ENCODE measurements at regions not wholly inside any gene's neighbourhood (a gene's known extent, or its start where the extent isn't known, plus 50 kb on each side); places are given as distances from the start of the nearest gene placed in this dataset.

DNA sequence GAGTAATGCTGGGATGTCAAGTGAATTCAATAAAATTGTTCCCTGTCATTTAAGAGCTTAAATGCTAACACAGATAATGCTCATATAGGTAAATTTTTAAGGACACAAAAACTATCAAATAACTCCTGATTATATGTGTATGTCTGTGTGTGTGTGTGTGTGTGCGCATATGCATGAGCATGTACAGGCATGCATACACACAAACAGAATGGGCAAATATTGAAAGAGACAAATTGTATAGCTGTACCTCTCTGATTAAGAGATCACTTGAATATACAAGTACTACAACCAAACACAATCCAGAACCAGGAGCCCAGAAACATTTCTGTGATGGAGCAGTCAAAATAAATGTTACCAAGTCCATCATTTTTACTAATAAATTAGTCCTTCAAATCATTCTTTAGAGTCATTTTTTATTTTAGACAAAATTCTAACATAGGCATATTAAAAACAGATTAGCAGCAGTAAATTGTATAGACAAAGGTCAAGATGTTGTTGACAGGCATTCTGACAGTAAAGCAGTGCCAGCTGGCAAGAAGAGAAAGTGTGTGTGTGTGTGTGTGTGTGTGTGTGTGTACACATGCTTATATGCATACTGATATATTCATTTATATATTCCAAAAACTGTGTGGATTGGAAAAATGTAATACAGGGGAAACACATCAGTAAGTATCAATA lies 145.3 kb downstream of the CD47 start:
- no peak overlapping the region for H3K27ac ChIP-seq (ENCODE audit: low read depth in 1 of 2, low read length in 1 of 2)

DNA sequence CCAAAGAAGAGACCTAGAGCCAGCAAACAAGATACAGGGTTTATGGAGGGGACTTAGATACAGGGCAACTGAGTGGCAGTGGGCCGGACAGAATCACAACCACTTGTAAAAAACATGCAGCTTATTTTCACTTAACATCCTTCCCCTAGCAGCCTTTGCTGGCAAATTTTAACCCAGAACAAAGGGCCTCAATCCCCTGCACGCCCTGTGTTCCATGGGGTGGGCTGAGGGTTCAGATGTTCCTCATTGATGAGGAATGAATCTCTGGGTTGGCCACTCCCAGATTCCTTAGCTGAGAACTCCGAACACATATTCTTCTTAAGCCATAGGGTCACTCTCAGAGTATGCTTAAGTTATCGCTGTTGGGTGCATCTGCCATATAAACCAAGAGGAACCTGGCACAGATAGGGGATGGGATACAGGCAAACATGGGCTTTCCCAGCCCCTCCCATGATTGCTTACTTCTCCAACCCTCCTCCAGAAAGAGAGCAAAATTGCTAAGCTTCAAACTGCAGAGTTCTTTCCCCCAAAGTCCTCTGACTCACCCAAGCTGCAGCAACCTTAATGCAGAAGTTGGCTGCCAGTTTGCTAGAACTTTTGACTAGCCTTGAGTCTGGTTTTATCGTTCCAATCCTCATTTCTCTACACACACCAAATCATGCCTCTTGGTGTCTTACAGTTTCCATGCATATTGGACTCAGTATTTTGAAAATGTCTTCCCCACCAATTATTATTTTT lies 146.9 kb downstream of the CD47 start:
- DNase-seq (no peak), ATAC-seq (ENCODE audit: insufficient read depth, low FRiP score) (no peak)
- H3K27ac ChIP-seq (ENCODE audit: low read depth in 1 of 2, low read length in 1 of 2) = no peak overlapping the region
- no peaks in the 10 kb centered on the region for H3K27me3 ChIP-seq (ENCODE audit: control insufficient read depth in 3 of 3, insufficient read depth in 3 of 3, low read length in 2 of 3)
- H3K9ac ChIP-seq (ENCODE audit: insufficient read depth in 1 of 2, low read length in 2 of 2) = no peak overlapping the region
- H3K4me1 ChIP-seq (ENCODE audit: control insufficient read depth in 5 of 5, insufficient read depth in 5 of 5, low read length in 5 of 5) = peaks cover 0 to 13% (median 0%) of the 10 kb centered on the region in 5 donors
- no peak overlapping the region for H3K4me3 ChIP-seq
- H3K36me3 ChIP-seq (ENCODE audit: control insufficient read depth in 4 of 4, insufficient read depth in 4 of 4, low read length in 4 of 4) = no peaks in the 10 kb centered on the region
- H3K9me3 ChIP-seq (ENCODE audit: control insufficient read depth in 4 of 4, insufficient read depth in 3 of 4, low read length in 3 of 4) = no peaks in the 10 kb centered on the region
- 89 to 93% methylated on average over 5 of the region's 5 CpGs for WGBS, 2 donors
- TF ChIP-seq, protein P1, sequence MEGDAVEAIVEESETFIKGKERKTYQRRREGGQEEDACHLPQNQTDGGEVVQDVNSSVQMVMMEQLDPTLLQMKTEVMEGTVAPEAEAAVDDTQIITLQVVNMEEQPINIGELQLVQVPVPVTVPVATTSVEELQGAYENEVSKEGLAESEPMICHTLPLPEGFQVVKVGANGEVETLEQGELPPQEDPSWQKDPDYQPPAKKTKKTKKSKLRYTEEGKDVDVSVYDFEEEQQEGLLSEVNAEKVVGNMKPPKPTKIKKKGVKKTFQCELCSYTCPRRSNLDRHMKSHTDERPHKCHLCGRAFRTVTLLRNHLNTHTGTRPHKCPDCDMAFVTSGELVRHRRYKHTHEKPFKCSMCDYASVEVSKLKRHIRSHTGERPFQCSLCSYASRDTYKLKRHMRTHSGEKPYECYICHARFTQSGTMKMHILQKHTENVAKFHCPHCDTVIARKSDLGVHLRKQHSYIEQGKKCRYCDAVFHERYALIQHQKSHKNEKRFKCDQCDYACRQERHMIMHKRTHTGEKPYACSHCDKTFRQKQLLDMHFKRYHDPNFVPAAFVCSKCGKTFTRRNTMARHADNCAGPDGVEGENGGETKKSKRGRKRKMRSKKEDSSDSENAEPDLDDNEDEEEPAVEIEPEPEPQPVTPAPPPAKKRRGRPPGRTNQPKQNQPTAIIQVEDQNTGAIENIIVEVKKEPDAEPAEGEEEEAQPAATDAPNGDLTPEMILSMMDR (IDR thresholded peaks at IDR 0.05; ENCODE audit: control extremely low read depth, extremely low read depth) = no peak

More for the DNA sequence above, 145.3 kb downstream of the CD47 start:
- no peak for ATAC-seq (ENCODE audit: insufficient read depth, low FRiP score)
- Histone ChIP-seq H3K4me1 (ENCODE audit: control insufficient read depth in 5 of 5, insufficient read depth in 5 of 5, low read length in 5 of 5) (peaks cover 0 to 21% (median 0%) of the 10 kb centered on the region in 5 donors), H3K9ac (ENCODE audit: insufficient read depth in 1 of 2, low read length in 2 of 2) (no peak overlapping the region), H3K4me3 (no peak overlapping the region), H3K9me3 (ENCODE audit: control insufficient read depth in 4 of 4, insufficient read depth in 3 of 4, low read length in 3 of 4) (no peaks in the 10 kb centered on the region), H3K36me3 (ENCODE audit: control insufficient read depth in 4 of 4, insufficient read depth in 4 of 4, low read length in 4 of 4) (no peaks in the 10 kb centered on the region), H3K27me3 (ENCODE audit: control insufficient read depth in 3 of 3, insufficient read depth in 3 of 3, low read length in 2 of 3) (no peaks in the 10 kb centered on the region)
- TF ChIP-seq, protein P1 (IDR thresholded peaks at IDR 0.05; ENCODE audit: control extremely low read depth, extremely low read depth) = no peak
- DNase-seq = peak; percentile 32 to 65 (median 60)
- 76 to 94% methylated on average over 1 of the region's 1 CpG for WGBS, 2 donors

DNA sequence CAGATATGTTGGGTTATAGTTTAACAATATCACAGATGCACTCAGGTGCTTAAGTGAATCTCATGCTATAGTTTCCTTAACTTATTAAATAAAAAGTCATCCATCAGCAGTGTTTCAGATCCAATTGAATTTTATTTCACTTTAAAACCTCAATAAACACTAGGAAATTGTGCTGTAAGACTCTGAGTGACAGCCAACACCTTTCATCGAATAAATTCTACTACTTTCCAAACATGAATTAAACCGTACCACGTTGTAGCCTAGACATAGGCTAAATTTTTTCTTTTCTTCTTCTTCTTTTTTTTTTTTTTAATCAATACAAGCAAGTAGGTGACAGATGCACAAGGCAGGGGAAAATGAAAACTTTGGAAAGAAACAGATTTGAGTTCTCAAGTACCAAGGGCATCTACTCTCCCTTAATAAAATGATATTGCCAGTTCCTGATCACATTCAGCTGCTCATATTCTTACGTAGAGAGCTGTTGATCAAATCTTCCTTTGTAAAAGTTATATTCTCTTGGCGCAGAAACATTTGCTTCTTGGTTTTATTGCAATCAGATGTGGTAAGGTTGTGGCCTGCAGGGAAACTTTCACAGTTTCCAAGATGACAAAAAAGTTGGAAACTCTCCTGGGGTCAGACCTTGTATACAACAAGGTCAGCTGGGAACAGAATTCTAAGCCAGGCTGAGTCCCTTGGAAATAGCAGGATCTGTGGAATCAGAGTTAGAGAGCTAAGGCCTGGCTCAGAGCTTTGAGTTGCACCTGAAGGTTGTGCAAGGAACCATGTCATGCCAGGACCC lies 147.7 kb downstream of the CD47 start:
- H3K9ac ChIP-seq (ENCODE audit: insufficient read depth in 1 of 2, low read length in 2 of 2) = no peak overlapping the region
- H3K27ac ChIP-seq (ENCODE audit: low read depth in 1 of 2, low read length in 1 of 2) = no peak overlapping the region
- H3K9me3 ChIP-seq (ENCODE audit: control insufficient read depth in 4 of 4, insufficient read depth in 3 of 4, low read length in 3 of 4) = no peaks in the 10 kb centered on the region
- TF ChIP-seq, protein P1 (IDR thresholded peaks at IDR 0.05; ENCODE audit: control extremely low read depth, extremely low read depth) = no peak
- DNase-seq = no peak
- H3K36me3 ChIP-seq (ENCODE audit: control insufficient read depth in 4 of 4, insufficient read depth in 4 of 4, low read length in 4 of 4) = no peaks in the 10 kb centered on the region
- H3K27me3 ChIP-seq (ENCODE audit: control insufficient read depth in 3 of 3, insufficient read depth in 3 of 3, low read length in 2 of 3) = no peaks in the 10 kb centered on the region
- 82 to 92% methylated on average over 5 of the region's 5 CpGs for WGBS, 2 donors
- no peak for ATAC-seq (ENCODE audit: insufficient read depth, low FRiP score)
- H3K4me1 ChIP-seq (ENCODE audit: control insufficient read depth in 5 of 5, insufficient read depth in 5 of 5, low read length in 5 of 5) = peaks cover 0 to 8% (median 0%) of the 10 kb centered on the region in 5 donors
- no peak overlapping the region for H3K4me3 ChIP-seq
